Activated CD4-positive, alpha-beta T cell treated with anti-CD3 and anti-CD28 coated beads, Interleukin-10, Interleukin-2, amounts not matched to agents 100 ng/mL and 50 ng/mL, durations not matched to agents 16 hours and 8 hours (primary cell): ENCODE measurements at regions not wholly inside any gene's neighbourhood (a gene's known extent, or its start where the extent isn't known, plus 50 kb on each side); places are given as distances from the start of the nearest gene placed in this dataset.
A peak's percentile ranks its signal among the peaks of the same experiment; 100 is the strongest.

Experiments used
- DNase-seq: peaks from one replicate; pipeline ENCODE4 v3.0.0-alpha.2; 2020

DNA sequence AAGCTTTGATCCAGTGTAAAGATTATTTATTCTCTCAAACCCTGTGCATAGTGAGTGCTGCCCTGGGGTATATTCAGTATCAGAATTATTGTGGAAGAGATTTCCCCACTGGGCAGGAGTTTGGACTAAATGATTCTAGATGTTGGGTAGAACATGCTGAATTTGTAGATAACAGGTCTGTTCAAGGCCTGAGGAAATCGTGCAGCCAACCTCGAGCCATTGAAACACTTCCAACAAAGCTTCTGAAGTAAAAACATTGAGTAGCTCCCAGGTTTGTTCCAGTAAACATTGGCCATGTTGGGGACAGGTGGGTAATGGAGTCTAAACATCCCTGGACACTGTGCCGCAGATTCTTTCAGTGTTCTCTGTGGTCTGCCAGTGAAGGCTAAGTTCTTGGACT lies 87.5 kb downstream of the LLPH start:
- DNase-seq, result no peak

DNA sequence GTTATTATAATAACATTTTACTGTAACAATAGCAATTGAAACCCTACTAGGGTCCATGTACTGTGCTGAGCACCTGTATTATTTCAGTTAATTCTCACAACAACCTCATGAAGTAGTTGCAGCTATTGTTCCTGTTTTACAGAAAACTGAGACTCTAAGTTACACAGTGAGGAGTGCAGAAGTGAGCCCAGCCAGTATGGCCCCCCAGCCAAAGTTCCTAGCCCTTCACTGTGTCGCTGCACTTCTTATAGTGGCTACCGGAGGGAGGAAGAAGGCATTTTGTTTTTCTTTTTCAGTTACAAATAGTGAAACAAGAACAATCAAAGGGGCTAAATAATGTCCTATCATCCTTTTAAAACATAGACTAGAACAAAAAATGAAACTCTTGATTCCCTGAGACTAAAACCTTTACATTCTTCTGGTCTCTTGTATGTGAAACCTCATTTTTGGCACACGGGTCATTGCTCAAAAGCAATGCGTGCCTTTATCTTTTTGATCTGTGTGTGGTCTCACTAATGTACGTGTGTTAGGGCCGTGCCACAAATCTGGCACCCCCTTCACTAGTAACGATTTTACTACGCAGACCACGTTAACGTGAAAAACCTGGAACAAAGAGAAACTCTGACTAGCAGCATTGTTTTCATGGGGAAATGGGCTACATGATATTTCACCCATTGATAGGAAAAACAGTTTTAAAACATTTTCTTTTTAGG lies 88.7 kb downstream of the LLPH start:
- DNase-seq, result no peak

DNA sequence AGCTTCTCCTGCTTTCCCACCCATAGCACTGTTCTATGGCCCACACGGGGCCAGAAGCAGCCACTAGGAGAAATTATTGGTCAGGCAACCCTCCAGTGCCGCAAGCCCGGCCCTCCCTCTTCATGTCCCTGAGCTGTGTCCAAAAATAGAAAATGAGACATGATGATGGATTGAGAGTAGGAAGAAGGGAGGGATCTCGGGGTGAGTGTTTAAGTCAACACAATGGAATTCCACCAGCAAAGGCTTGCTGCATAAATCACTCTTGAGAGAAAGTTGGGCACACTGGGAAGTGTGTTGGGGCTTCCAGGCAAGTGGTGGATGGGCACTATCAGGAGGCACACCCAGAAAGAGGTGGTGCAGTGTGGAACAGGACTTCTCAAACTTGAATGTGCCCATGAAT lies 94.2 kb downstream of the LLPH start:
- DNase-seq, result no peak

DNA sequence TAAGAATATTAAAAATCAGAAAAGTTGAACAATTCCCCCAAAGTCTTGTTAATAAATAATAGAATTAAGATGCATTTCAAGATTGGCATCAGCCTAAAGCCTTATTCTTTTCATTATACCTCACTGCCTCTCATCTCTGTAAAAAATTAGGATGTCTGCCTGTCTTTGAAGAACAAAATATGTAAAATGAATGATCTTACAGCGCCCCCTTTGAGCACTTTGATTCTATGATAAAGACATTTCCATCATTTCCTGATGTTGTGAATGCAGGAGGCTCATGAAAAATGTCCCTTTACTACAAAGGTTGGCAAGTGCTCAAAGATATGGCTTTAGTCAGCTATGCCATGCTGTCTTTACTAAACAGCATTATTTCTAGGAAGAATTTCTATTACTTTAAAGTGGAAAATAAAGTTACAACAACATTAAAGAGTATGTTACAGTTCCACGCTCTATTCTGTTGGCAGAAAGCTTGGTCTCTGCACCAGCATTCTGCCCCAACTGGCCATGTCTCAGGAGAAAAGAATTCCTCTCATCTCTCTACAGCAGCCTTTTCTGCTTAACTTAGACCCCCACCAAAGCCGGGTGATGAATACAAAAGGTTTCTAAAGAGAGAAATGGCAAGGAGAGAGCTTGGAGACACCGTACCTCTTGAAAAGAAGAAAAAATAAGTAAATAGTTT lies 95.1 kb downstream of the LLPH start:
- DNase-seq, result peak; percentile 3

DNA sequence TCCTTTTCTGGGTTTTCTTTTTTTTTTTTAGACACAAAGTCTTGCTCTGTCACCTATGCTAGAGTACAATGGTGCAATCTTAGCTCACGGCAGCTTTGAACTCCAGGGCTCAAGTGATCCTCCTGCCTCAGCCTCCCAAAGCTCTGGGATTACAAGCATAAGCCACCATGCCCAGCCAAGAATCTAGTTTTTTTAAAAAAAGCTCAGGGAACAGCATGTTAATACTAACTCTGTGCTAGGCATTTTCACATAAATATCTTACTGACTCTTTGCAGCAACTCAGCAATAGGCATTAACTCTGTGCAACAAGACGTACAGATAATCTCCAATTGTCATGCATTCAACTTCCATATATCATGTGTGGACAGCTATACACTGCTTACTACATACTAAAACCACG lies 97.4 kb downstream of the LLPH start:
- DNase-seq, result no peak

DNA sequence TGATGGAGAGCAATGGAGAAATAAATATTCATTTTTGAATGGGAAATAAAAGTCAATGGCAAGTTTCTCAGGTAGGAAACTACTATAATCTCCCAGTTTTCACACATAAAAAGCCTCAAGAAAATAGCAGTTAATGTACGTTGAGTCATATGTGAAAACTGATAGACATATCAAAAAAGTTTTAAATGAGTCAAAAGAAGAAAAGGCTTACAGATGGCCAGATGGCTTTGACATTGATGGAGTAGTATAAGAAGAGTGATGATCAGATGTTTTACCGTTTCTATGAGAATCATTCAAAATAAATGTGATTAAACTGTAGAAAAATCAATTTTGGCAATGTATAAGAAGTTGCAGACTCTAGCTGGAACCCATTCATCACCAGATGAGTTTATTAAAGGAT lies 97.8 kb downstream of the LLPH start:
- DNase-seq, result no peak

DNA sequence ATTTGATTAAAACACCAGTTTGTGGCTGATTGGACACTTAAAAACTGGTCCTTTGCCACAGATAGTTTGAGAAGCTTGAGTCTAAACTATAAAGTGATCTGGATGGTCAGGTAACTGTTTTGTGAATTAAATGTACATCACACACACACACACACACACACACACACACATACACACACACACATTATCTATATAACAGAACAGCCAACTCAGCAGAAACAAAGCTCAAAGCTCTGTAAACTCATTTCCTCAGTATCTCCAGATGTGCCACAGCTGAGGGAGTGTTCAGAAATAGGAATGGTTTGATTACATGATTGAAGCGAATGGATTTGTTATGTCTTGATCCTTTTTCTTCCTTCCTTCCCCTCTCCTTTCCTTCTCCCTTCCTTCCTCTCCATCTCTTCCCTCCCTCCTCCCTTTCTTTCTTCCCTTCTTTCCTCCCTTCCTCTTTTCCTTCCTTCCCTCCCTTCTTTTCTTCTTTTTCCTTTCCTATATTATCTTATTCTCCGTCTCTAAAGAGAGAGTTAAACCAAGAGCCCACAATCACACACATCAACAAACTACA lies 100.3 kb downstream of the LLPH start:
- DNase-seq, result no peak

DNA sequence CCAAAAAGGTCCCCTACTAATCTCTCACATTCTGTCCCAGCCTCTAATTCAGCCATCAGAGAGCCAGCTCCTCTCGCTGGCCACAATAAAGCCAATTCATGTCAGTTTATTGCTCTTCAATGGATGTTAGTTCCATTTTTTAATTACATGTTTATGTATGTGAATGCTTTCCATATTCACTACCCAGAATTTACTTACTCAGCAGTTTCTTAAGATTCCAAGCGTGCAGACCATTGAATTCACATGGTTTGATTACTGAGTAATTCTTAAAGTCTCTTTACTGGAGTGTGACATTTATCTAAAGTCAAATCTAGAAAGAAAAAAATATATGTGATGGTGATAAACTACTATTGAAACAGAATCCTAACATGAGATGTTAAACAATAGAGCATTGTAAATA lies 102.2 kb downstream of the LLPH start:
- DNase-seq, result no peak

DNA sequence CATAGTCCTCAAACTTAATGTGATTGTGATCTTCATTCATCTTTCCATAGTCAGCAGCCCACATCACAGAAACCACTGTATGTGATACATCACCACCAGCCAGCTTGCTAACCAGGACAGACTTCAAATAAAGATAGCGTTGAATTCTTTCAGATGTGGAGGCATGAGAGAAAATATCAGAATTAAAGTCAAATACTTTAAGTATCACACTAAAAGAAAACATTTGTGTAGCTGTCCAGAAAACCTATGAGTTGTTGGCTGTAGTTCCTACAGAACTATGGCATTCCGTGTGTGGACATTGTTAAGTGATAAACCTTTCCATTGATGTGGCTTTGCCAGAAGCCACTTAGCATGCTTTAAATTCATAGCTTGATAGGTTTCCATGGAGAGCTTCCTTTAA lies 105.1 kb downstream of the LLPH start:
- no peak for DNase-seq

DNA sequence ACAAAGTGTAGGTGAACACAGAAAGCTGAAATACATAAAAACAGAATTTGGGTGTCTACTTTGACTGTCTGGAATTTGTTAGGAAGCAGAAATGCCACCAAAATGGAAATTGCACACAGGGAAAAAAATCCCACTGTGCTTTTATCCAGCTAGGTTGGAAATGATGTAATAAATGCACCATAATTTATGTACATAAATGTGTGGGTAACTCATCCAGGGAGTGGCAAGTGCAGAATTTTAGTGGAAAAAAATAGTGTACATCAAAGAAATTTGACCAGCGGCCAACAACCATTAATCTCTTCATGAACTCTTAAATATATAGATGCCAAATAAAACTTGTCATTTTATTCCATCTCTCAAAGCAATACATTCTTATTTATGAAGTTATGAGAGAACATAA lies 105.6 kb downstream of the LLPH start:
- DNase-seq, result no peak

DNA sequence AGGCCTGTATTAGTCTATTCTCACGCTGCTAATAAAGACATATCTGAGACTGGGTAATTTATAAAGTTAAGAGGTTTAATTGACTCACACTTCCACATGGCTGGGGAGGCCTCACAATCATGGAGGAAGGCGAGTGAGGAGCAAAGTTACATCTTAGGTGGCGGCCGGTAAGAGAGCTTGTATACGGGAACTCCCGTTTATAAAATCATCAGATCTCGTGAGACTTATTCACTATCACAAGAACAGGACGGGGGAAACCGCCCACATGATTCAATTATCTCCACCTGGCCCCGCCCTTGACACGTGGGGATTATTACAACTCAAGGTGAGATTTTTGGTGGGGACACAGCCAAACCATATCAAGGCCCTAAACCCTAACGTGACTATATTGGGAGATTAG lies 110.1 kb downstream of the LLPH start:
- no peak for DNase-seq

DNA sequence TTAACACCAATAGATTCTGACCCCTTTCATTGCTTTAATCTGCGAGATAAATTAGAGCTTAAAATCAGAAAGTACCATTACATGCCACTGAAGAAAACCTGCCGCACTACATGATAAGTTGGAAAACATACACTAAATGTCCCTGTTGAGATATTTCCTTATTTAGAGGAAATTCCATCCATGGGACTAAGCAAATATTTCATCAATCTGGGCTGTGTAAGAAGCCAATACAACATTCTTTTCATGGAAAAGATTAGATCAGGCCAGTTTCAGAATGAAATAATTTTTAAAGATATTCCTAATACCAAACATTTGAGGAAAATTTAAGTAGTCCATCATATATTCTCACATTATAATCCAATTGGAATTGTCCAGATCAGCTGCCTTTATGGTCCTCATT lies 112.8 kb downstream of the LLPH start:
- DNase-seq, result no peak
